ENCODE measurements at regions not wholly inside any gene's neighbourhood (a gene's known extent, or its start where the extent isn't known, plus 50 kb on each side); places are given as distances from the start of the nearest gene placed in this dataset.
A peak's percentile ranks its signal among the peaks of the same experiment; 100 is the strongest.
"Not testable (repeated sequence)": the region's sequence is repeated elsewhere in the genome, so short reads cannot be mapped to it uniquely, and the experiment has no call there.

DNA sequence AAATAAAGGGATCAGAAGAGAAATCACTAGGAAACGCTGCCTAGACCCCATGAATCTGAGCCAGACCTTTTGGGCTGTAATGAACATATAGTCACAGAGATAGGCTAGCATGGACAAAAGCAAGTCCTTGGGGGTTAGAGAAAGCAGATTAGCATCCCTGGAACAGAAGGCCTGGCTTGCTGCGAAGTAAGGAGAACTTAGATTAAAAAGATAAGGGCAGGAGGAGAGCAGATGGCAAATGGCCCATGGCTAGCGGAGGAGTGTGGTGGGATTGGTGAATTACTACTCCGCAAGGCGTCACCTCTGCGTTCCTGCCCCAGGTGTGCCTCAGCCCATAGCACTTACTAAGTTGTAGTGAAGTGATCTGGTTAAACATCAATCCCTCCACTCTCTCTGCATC lies 92.3 kb upstream of the ZNF438 start:
- no peak for FAIRE-seq
- no peak for DNase-seq (ENCODE audit: low spot score)

DNA sequence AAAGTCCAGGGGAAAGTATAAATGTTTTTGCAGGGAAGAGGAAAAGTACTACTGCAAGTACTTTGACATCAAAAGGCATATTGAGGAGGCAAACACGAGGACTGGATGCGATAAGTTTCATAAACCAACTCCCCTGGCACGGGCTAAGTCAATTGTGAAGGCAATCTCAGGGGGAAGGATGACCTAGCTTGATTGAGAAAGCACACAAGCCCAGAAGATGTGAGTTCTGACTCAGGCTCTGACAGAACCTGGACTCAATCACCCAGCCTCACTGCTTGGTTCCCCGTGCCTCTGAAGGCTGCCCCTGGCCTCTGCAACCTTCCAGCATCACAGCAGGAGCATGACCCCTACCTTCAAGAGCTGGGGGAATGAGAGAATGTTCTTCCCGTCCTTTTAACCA lies 93.2 kb upstream of the ZNF438 start:
- DNase-seq (ENCODE audit: low spot score) (no peak), FAIRE-seq (no peak)

DNA sequence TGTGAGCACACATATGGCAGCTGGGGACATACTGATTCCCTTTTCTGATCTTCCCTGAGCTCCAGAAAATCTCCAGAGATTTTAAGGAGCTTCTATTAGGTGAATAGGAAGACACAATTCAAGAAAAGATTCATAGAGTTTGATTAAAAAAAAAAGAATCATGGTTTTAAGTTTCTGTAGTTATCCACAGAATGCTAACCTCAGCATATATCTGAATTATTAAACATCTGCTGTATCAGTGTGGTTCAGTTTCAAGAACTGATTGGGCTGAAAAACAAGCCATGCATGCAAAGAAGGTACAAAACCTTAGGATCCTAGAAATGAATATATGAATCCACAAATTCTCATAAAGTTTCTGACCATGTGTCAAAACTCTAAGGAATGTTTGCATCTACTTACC lies 94.1 kb upstream of the ZNF438 start:
- FAIRE-seq (no peak), DNase-seq (ENCODE audit: low spot score) (no peak)

- no peak for FAIRE-seq
Observed at GRCh38 chr10:31126593-31126992, 94.9 kb upstream of the ZNF438 start.

DNA sequence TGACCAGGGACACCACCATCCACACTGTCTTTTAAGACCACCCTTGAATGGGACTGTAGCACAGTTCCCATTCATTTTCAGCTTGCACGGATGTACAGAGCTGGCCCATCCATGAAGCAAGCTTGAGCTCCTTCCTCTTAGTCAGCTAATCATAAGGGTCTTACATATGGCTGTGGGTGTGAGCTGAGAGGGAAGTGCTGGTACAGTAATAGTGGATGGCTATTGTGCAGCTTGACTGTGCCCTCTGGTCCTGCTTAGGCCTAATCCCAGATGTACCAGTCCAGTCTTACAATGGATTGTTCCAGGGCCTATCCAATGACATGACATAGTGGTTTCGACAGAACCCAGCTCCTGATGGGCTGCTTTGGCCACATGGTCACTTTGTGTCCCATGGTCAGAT lies 96.9 kb upstream of the ZNF438 start:
- FAIRE-seq (peak; percentile 91), DNase-seq (ENCODE audit: low spot score) (no peak)

More at GRCh38 chr10:31126593-31126992, 94.9 kb upstream of the ZNF438 start:
- no peak for DNase-seq (ENCODE audit: low spot score)

DNA sequence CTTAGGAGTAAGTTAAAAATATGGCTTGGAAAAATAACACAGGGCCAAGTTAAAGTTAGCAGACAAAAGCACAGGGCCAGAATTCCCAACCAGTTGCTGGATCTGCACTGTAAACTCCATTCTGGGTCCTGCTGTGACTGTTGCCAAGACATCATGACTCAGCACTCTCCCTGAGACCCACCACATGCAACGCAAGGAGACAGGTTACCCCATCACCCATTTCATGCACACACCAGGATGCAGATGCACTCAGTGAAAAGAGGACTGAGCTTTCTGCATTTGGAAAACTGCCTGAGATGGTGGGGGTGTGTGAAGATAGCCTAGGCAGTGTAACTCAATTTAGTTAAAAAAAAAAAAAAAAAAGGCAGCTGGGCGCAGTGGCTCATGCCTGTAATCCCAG lies 97.6 kb upstream of the ZNF438 start:
- FAIRE-seq (peak; percentile 23), DNase-seq (ENCODE audit: low spot score) (peak; percentile 31)

- FAIRE-seq (no peak), DNase-seq (ENCODE audit: low spot score) (no peak)
Observed at GRCh38 chr10:31129880-31130405, 98.3 kb upstream of the ZNF438 start.

GRCh38 chr10:31130406-31130805 lies 98.7 kb upstream of the ZNF438 start:
- FAIRE-seq (no peak), DNase-seq (ENCODE audit: low spot score) (no peak)

DNA sequence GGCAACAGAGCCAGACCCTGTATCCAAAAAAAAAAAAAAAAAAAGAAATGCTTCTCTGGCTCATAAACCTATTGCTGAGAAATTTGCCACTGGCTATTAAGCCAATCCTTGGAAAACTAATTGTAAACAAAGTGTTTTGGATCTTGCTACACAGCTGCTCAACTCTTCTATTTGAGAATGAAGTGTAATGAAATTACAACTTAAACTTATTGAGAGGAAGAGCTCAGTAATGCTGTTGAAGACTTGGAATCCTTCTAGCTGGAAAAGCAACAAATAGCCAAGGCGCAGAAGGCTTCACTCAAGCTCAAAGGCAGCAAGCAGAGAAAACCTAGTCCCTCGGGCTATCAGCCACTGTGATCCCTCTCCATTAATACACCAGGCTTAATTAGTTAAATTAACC lies 99.6 kb upstream of the ZNF438 start:
- DNase-seq (ENCODE audit: low spot score), result no peak
- no peak for FAIRE-seq

- DNase-seq (ENCODE audit: low spot score), result no peak
- FAIRE-seq, result no peak
Observed at GRCh38 chr10:31132681-31133244, 101.1 kb upstream of the ZNF438 start.

DNA sequence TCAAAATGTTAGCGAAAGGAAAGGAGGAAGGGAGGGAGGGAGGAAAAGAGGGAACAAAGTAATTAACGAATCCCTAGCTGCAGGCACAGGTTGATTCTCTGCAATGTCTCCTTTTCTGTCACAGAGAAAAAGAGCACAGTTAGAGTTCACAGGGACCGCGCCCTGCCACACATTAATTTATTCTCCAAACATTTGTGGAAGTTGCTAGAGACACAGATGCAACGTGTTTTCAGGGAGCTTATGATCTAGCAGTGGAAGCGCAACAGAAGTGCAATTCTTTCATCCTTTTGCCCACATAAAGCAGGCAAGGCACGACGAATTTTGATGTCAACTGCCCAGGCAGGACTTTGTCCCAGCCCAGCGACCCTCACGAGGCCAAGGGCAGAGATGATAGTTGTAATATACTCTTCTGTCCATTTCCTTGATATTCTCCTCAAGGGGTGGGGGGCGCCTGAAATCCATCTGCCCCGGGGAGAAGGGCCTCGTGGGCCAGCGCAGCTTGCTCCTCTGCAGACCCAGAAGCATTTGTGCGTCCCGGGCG lies 101.7 kb upstream of the ZNF438 start:
- DNase-seq (ENCODE audit: low spot score) (no peak), FAIRE-seq (no peak)

DNA sequence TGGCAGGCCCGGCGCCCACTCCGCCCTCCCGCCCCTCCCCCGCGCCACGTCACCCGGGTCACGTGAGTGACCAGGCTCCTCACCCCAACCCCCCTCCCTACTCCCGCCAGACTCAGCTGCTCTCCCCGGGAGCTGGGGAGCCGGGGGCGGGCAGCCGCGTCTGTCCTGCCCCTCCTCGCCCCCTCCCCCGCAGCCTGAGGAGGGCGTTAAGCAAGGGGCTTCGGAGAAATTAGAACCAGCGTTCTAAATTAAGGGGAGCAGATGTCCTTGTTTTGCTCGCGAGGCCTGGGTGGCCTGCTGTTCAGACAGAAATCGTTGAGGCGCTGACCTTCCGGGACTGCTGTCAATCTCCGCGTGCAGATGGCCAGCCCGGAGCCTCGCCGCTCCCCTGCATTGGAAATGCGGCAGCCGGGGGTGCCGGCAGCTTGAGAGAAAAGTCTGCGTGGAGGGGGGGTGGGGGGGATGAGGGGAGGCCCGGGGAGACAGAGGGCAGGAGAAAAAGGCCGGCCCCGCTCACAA lies 102.2 kb upstream of the ZNF438 start:
- no peak for FAIRE-seq
- DNase-seq (ENCODE audit: low spot score), result peak; percentile 91

GRCh38 chr10:31134311-31134952 lies 102.8 kb upstream of the ZNF438 start:
- FAIRE-seq, result no peak
- peak; percentile 78 for DNase-seq (ENCODE audit: low spot score)

DNA sequence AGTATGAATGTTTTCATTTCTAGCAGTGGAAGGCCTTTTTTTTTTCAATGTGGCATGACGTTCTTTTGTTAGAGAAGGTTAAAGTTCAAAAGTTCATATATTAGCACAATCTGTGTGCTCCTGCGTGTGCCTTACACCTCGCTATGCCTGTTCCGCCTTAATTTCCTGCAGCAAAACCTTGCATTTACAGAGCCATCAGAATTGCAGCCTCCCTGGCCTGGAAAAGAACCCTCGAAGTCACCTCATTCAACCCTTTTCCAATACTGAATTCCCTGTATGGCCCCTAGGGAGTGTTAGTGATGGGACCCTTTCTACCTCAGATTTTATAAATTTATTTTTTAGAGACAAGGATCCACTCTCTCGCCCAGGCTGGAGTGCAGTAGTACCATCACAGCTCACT lies 103.5 kb upstream of the ZNF438 start:
- FAIRE-seq (no peak), DNase-seq (ENCODE audit: low spot score) (no peak)

DNA sequence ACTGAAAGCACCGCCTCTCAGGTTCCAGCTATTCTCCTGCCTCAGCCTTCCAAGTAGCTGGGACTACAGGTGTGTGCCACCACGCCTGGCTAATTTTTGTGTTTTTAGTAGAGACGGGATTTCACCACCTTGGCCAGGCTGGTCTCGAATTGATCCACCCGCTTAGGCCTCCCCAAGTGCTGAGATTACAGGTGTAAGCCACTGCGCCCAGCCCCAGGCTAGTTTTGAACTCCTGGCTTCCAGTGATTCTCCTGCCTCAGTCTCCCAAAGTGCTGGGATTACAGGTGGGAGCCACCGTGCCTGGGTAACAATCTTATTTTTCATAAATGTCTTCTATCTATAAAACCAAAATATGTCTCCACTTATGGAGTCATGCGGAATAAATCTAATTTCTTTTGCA lies 104.1 kb upstream of the ZNF438 start:
- not testable (repeated sequence) for FAIRE-seq; DNase-seq (ENCODE audit: low spot score)

GRCh38 chr10:31136386-31136785 lies 104.7 kb upstream of the ZNF438 start:
- FAIRE-seq (no peak), DNase-seq (ENCODE audit: low spot score) (no peak)

DNA sequence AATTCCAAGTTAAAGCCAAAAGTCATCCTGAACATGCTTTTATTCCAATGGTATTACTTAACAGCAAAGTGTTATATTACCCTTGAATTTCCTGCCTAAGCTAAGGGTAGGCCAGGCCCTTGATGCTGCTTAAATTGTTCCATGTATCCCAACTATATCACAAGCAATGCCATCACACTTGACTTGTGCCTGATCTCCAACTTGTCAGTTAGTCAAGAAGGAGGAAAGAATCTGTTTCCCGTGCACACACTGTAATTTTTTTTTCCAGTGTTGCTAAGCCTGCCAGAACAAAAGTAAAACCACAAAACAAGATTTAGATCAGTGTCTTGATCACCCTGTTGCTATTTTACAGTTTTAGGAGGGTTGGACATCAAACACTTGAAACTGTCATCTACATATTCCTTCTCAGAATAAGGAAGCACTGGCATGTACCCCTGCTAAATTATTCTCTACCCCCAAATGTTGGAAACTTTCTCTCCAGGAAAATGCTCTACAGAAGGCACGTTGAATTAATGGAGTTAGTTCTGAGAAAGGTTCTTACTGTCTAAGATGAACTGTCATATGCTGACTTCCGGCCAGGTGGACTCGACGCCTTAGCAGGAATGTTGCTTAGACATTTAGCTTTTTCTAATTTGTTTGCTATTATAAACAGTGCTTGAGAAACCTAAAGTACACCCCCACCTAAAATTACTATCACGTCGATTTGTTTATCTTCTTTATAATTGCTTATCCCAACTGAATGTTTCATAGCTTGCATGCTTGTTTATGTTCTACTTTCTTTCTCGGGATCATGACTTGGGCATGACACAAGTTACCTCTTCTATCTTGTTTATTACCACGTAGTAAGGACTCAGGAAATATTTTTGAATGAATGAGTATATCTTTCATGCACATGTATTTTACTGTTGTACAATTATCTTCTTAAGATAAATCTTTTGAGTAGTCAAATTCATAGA lies 105.5 kb upstream of the ZNF438 start:
- DNase-seq (ENCODE audit: low spot score), result no peak
- FAIRE-seq, result peak; percentile 55

- FAIRE-seq, result no peak
- DNase-seq (ENCODE audit: low spot score), result no peak
Observed at GRCh38 chr10:31138026-31138553, 106.4 kb upstream of the ZNF438 start.

DNA sequence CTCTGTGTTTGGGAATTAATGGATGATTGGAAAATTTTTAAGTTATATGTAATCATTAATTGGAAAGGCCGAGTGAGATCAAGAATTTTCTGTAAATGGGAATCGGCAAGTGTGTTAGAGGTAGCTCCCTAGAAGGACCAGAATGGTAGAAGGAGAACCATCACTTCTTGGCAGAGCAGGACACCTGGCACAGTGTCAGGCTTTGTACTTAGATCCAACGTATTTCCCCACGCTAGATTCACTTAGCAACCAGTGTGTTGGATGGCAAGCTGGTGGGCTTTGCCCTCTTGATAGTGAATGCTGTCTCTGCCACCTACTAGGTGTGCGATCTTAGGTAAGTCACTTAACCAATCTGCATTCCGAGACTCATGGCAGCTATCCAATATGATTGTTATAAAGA lies 107.8 kb upstream of the ZNF438 start:
- FAIRE-seq (no peak), DNase-seq (ENCODE audit: low spot score) (no peak)

GRCh38 chr10:31140716-31141115 lies 109.1 kb upstream of the ZNF438 start:
- no peak for FAIRE-seq

GRCh38 chr10:31142026-31142425 lies 110.4 kb upstream of the ZNF438 start:
- no peak for FAIRE-seq
- peak; percentile 63 for DNase-seq (ENCODE audit: low spot score)

More at GRCh38 chr10:31140716-31141115, 109.1 kb upstream of the ZNF438 start:
- DNase-seq (ENCODE audit: low spot score), result no peak
